GM13976 (cell line): ENCODE measurements at regions not wholly inside any gene's neighbourhood (a gene's known extent, or its start where the extent isn't known, plus 50 kb on each side); places are given as distances from the start of the nearest gene placed in this dataset.

ENCODE experiments used
- DNase-seq: peaks from one replicate; pipeline ENCODE4 v3.0.0; 2012; ENCODE audit warnings: low spot score
- CTCF ChIP-seq: IDR thresholded peaks from 2 replicates; pipeline ENCODE4 v1.5.1; 2012; ENCODE audit warnings: borderline replicate concordance, mild to moderate bottlenecking; ENCODE audit not compliant: insufficient read depth; ENCODE audit errors: extremely low read depth, missing control alignments, control extremely low read depth
- in situ Hi-C: fragments of 300-500 bp; cut with MboI; formaldehyde crosslinking; loops from one replicate; pipeline ENCODE4 v1.12.0; 2022; ENCODE audit warnings: low sequenced_read_pairs, mixed read lengths, inconsistent platforms; ENCODE audit not compliant: unreplicated experiment

- in situ Hi-C loops = no loop called here
- no peak for TF ChIP-seq CTCF
Measured at GRCh38 chr22:47237890-47238480, 475.5 kb downstream of the TBC1D22A start.

GRCh38 chr22:47236718-47237117 is 474.3 kb downstream of the TBC1D22A start:
- in situ Hi-C loops = no loop called here
- no peak for TF ChIP-seq CTCF
- no peak for DNase-seq

More at GRCh38 chr22:47237890-47238480, 475.5 kb downstream of the TBC1D22A start:
- no peak for DNase-seq

GRCh38 chr22:47236161-47236560 is 473.7 kb downstream of the TBC1D22A start:
- in situ Hi-C loops = no loop called here
- TF ChIP-seq CTCF = no peak

GRCh38 chr22:47233316-47234243 is 471.1 kb downstream of the TBC1D22A start:
- in situ Hi-C loops = no loop called here
- no peak for TF ChIP-seq CTCF

More at GRCh38 chr22:47236161-47236560, 473.7 kb downstream of the TBC1D22A start:
- no peak for DNase-seq

GRCh38 chr22:47232753-47233152 is 470.3 kb downstream of the TBC1D22A start:
- no peak for TF ChIP-seq CTCF
- DNase-seq = no peak

More at GRCh38 chr22:47233316-47234243, 471.1 kb downstream of the TBC1D22A start:
- no peak for DNase-seq

GRCh38 chr22:47232197-47232596 is 469.7 kb downstream of the TBC1D22A start:
- TF ChIP-seq CTCF = no peak
- DNase-seq = no peak
- in situ Hi-C loops = no loop called here

More at GRCh38 chr22:47232753-47233152, 470.3 kb downstream of the TBC1D22A start:
- in situ Hi-C loops = no loop called here
